ENCODE measurements at regions not wholly inside any gene's neighbourhood (a gene's known extent, or its start where the extent isn't known, plus 50 kb on each side); places are given as distances from the start of the nearest gene placed in this dataset.
"Not testable (repeated sequence)": the region's sequence is repeated elsewhere in the genome, so short reads cannot be mapped to it uniquely, and the experiment has no call there.

DNA sequence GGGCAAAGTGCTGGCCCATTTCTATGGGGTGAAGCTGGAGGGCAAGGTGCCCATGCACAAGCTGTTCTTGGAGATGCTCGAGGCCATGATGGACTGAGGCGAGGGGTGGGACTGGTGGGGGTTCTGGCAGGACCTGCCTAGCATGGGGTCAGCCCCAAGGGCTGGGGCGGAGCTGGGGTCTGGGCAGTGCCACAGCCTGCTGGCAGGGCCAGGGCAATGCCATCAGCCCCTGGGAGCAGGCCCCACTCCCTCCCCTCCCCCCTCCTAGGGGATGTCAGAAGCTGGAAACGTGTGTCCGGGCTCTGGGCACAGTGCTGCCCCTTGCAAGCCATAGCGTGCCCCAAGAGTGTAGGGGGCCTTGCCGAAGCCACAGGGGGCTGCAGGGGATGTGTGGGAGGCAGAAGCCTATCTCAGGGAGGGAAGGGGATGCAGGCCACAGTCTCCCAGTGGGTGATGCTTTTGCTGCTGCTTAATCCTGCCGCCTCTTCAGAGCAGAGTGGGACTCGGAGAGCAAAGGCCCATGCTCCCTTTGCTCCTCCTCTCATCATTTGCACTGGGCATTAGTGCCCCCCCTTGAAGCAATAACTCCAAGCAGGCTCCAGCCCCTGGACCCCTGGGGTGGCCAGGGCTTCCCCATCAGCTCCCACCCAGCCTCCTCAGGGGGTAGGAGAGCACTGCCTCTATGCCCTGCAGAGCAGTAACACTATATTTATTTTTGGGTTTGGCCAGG is 85.2 kb downstream of the MRPL57 start:
- DNase-seq (ENCODE audit: low read depth in 3 of 3) = not testable (repeated sequence)

DNA sequence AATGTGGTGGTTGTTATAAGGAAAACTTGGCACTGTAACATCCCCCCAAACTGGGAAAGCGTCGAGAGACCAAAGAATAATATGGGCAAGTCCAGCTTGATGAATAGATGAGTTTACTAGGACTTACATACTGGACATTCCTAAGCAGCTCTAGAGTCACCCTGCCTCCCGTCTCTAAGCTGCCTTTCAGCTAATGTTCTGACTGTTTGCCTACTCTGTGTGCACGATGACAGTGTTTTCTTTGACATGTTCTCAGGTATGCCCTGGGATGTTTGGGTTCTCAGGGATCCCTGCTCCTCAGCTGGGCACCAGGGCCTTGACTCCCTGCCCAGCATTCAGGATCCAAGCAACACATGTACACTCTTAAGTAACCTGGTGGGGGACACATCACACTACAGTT is 87.5 kb downstream of the MRPL57 start:
- DNase-seq (ENCODE audit: low read depth in 3 of 3) = not testable (repeated sequence)

DNA sequence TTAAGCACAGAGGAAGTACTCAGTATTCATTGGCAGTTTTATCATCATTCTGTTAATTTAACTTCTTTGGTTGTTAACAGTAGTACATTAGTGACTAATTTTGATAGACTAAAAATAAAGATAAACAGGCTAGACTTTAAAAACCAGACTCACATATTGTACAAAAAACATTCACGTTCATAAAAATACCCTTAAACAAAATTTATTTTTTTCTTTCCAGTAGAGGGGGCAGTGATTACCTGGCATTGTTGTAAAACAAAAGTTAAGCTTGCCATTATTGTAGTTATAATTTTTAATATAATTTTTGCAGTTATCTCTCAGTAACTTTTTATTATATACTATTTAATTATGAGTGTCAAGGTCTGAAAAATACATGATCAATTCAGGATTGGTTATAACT is 92.0 kb downstream of the MRPL57 start:
- DNase-seq (ENCODE audit: low read depth in 3 of 3) = not testable (repeated sequence)

DNA sequence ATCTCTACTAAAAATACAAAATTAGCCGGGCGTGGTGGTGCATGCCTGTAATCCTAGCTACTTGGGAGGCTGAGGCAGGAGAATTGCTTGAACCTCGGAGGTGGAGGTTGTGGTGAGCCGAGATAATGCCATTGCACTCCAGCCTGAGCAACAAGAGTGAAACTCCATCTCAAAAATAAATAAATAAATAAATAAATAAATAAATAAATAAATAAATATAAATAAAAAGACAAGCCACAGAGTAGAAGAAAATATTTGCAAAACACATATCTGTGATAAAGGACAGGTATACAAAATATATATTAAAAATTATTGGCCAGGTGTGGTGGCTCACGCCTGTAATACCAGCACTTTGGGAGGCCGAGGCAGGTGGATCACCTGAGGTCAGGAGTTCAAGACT is 96.0 kb downstream of the MRPL57 start:
- not testable (repeated sequence) for DNase-seq (ENCODE audit: low read depth in 3 of 3)

DNA sequence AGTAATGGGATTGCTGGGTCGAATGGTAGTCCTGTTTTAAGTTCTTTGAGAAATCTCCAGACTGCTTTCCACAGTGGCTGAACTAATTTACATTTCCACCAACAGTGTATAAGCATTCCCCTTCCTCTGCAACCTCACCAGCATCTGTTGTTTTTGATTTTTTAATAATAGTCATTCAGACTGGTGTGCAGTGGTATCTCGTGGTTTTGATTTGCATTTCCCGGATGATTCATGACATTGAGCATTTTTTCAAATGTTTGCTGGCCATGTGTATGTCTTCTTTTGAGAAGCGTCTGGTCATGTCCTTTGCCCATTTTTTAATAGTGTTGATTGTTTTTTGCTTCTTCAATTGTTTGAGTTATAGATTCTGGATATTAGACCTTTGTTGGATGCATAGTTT is 98.0 kb downstream of the MRPL57 start:
- not testable (repeated sequence) for DNase-seq (ENCODE audit: low read depth in 3 of 3)

DNA sequence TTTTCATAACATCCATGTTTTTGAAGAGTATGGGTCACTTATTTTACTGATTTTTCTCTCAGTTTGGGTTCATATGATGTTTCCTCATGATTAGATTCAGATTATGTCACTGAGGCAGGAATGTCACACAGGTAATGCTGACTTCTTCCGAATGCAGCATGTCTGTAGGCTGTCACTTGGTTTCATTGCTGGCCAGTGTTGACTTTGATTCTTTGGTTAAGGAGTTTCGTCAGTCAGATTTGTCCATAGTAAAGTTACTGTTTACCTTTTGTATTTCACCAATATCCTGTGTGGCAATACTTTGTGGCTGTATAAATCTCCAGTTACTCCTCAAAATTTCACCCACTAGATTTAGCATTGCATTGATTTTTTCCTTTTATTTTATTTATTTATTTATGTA is 105.6 kb downstream of the MRPL57 start:
- DNase-seq (ENCODE audit: low read depth in 3 of 3) = no peak

DNA sequence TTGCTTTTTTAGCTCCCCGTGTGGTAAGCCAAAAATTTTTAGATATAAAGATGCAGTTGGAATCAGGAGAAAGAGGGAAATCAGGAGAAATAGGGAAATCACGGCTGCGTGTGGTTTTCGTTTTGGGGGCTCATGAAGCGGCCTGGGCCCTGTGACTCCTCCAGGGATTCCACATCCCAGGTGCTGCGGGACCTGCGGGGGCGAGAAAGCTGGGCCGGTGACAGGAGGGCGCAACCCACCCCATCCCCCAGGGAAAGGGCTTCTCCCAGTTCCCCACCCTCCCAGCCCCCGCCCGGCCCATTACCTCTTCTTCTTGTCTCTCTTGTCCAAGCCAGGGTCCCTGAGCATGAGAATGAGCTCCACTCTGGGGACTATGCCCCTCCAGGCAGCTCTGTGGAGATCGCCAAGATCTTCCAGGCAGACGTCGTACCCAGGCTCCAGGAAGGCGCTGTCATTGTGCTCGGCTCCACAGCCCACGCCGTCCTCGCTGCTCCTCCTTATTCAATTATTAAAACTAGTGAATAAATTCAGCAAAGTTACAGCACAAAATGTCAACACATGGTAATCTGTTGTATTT is 111.0 kb downstream of the MRPL57 start:
- DNase-seq (ENCODE audit: low read depth in 3 of 3) = no peak

DNA sequence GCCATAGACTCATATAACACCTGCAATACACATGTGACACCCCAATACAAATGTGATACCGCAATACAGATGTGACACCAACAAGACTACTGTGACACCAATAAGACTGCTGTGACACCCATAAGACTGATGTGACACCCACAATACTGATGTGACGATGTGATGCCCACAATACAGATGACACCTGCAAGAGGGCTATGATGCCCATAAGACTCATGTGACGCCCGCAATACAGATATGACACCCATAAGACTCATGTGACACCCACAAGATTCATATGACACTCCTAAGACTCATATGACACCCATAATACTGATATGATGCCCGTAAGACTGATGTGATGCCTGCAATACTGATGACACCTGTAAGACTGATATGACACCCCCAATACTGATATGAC is 113.0 kb downstream of the MRPL57 start:
- DNase-seq (ENCODE audit: low read depth in 3 of 3) = no peak

DNA sequence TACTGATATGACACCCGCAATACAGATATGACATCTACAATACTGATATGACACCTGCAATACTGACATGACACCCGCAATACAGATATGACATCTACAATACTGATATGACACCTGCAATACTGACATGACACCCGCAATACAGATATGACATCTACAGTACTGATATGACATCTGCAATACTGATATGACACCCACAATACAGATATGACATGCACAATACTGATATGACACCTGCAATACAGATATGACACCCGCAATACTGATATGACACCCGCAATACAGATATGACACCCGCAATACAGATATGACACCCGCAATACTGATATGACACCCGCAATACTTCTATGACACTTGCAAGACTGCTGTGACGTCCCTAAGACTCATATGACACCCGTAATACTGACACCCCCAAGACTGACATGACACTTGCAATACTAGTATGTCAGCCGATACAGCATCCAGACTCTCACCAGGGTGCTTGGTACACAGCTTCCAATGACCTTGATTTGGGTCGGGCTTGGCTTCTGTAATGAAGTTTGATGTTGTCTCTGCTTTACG is 114.1 kb downstream of the MRPL57 start:
- not testable (repeated sequence) for DNase-seq (ENCODE audit: low read depth in 3 of 3)

DNA sequence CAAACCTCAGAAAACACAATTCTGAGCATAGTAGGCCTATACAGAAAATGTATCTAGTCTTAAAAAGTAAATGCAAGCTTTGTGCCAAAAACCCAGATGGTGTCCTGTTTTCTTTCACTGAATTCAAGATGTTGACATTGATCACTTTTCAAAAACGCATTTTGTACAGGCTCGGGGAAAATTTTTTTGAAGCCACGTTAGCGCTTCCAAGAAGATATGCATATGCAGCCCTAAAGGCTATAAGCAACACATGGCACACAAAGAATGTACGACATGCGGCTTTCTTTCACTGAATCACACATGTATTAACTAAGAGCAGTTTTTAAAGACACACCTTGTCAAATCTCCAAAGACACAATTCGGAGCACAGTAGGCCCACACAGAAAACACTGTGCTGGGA is 115.4 kb downstream of the MRPL57 start:
- no peak for DNase-seq (ENCODE audit: low read depth in 3 of 3)

DNA sequence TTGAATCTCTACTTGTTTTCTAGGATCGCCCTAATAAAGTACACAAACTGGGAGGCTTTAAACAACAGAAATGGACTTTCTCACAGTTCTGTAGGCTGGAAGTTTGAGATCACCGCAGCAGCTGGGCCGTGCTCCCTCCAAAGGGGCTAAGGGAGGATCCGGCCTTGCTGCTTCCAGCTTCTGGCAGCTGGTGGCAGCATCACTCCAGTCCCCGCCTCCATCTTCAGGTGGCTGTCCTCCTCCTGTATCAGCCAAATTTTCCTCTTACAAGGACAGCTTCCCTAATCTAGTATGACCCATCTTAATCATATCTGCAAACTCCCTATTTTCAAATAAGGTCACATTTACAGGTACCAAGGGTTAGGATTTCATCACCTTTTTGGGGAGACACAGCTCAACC is 120.5 kb downstream of the MRPL57 start:
- DNase-seq (ENCODE audit: low read depth in 3 of 3) = peak in 2 of 3 donors; percentile 11 to 25

DNA sequence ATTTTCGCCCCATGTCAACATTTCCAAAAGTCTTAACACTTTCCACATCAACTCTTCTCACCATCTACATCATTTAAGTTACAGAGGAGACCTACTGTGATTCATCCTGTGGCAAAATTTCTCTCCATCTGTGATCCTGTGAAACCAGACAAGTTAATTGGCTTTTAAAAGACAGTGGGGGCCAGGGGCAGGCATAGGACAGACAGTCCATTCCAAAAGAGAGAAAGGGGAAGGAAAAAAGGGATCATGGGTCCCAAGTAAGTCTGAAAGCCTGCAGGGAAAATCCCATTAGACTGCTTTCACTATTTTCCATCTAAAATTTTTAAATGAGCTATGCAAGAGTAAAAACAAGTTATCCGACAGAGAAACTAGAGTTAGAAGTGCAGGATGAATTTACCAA is 121.0 kb downstream of the MRPL57 start:
- no peak for DNase-seq (ENCODE audit: low read depth in 3 of 3)

DNA sequence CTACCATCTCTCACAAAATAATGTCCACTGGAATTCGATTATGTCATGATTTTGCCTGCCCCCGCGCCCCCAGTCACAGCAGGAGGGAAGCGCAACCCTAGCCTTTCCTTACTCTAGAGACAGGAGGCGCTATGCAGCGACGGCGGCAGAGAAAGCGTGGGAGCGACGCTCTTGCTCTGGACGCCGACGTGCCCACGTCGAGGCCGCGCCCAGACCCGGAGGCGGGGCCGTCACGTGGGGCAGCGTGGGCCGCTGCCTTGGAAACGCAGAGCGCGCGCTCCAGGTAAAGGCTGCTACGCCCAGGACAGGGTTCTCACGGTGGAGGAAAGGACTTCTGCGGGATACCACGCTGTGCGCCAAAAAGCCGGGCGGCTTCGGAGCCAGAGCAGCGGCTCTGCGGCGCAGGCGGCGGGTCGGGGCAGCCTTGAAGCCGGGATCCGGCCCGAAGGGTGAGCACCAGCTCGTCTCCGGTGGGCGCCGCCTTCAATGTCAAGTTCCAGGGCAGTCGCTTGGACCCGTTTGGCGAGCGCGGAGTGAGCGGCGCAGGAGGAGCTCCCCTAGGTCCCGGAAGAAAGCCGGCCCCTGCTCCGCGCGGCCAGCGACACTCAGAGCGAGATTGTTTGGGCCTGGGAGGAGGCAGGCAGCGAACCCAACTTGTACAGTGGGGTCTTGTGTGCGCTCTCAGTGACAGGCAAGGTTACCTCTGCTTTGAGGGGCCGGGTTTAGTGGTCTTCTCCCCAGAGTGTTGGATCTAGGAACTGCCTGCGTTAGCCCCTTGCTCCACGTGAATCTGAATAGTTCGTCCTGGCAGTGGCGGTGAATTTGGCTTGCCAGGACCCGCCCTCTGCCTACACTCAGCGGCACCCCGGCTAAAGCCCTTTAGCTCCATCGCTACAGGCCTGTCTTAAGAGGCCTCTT is 121.7 kb downstream of the MRPL57 start:
- peak; percentile 71 to 83 (median 75) for DNase-seq (ENCODE audit: low read depth in 3 of 3)

DNA sequence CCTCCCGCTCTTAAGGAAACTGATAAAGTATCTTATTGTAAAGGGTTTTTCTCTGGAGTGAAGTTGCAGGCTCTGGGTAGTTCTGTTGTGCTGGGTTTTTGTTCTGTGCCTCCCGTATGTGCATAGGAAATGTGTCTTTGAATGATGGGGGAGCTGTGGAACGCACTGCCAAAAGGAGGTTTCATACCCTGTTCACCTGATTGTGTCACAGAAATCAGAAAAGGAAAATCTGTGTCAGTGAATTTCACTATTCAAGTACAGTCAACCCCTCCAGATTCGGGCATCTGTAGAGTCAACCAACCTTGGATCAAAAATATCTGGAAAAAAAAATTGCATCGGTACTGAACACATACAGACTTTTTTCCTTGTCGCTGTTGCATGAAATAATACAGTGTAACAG is 127.8 kb downstream of the MRPL57 start:
- no peak for DNase-seq (ENCODE audit: low read depth in 3 of 3)

DNA sequence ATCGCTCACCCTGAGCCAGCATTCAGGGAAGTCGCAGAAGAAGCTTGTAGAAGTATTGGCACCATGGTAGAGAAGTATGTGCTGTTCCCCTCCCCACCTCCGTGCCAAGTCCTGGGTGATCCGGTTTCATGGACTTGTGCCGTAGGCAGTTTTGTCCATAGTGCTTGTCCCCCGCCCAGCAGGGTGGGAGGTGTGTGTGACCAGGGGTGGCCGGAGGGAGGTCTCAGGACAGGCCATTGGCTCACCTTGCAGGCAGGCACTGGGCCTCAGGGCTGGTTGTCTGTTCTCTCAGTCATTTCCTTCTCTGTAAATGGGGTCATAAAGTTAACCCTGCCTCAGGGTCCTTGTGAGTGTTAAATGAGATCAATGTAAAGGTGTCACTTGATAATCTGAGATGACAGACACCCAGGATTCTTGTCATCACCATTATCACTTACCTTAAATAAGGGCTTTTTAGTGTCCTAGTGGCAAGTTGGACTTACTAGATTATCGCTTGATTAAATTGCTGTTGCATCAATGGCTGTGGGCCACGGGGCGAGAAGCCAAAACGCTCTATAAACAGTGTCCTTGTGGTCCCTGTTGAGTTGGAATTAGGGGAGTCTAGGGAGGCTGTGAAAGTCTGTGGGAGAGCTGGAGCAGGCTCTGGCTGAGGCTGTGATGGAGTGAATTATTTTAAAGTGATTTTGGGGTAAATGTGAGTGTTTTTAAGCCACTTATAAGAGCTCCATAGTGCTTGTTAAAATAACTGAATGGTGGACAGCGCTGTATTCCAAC is 130.0 kb downstream of the MRPL57 start:
- not testable (repeated sequence) for DNase-seq (ENCODE audit: low read depth in 3 of 3)

DNA sequence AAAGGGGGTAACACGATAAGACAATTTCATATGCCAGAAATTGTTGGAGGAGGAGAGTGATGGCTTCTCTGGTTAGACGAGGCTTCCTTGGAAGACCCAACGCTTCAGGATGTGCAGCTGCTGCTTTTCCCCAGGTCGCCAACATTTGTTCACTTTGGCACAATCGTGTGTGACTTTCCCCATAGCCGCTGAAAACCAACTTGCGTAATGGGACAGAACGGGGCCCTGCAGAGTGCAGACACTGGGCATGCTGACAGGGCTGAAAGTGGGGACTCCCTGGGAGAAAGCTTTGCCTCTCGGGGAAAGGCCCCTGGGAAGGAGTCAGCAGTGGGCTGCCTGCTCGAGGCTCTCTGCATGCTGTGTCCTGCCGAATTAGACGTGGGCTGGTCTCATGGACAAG is 130.7 kb downstream of the MRPL57 start:
- not testable (repeated sequence) for DNase-seq (ENCODE audit: low read depth in 3 of 3)

DNA sequence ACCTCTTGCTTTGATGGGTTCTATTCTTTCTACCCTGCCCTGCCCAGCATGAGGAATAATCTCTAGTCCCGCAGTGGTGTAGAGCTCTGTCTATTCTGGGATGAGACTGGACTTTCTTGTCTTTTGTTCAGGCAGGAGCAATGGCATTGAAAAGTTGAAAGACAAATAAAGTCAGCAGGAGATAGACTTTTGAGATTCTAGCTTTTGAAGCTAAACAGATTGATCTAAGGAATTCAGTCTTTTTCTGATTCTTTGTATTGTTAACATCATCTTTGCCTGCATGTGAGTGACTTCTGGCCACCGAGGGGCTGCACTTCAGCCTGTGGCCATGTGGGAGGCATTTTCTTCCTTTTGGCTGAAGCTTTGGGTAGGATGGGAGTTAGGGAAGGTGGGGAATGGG is 132.4 kb downstream of the MRPL57 start:
- no peak for DNase-seq (ENCODE audit: low read depth in 3 of 3)

DNA sequence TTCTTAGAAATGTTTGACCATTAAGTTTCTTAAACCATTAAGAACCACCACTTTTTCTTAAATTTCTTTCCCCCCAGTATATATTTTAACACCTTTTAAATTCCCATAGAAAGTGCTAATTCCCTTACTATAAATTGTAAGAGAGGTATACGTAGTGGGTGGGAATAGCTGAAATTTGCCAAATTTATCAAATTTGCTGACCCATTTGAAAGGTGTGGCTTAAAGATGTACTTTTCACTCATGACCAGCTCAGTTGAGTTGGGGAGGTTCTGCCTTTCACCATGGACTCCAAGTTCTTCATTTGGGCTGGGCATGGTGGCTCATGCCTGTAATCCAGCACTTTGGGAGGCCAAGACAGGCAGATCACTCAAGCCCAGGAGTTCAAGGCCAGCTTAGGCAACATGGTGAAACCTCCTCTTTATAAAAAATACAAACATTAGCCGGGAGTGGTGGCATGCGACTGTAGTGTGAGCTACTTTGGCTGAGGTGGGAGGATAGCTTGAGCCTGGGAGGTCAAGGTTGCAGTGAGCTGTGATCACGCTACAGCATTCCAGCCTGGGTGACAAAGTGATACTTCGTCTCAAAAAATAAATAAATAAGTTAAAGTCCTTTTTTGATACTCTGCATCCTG is 133.2 kb downstream of the MRPL57 start:
- no peak for DNase-seq (ENCODE audit: low read depth in 3 of 3)

DNA sequence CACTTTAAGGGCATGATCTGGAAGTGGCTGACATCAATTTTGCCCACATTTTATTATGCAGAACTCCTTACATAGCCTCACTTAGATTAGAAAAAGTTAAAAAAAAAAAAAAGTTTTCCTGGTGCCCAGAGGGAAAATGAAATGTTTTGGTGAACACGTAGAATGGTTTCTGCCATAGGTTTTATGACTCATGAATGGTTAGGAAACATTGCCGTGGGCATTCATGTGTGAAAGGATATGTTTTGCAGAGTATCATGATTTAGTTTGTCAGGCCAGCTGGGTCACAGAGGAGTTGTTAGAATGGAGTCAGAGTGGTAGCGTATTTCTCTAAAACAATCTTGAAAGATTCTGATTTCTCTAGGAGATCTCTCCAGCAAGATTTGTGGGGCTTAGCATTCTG is 133.8 kb downstream of the MRPL57 start:
- no peak for DNase-seq (ENCODE audit: low read depth in 3 of 3)

DNA sequence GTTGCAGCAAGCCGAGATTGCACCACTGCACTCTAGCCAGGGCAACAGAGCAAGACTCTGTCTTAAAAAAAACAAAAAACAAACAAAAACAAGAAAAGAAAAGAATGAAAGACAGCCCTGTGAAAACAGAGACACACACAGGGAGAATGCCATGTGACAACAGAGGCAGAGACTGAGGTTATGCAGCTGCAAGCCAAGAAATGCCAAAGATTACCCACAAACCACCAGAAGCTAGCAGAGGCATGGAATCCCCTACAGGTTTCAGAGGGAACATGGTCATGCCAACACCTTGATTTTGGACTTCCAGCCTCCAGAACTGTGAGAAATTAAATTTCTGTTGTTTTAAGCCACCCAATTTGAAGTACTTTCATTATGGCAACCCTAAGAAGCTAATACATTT is 138.5 kb downstream of the MRPL57 start:
- DNase-seq (ENCODE audit: low read depth in 3 of 3) = not testable (repeated sequence)

DNA sequence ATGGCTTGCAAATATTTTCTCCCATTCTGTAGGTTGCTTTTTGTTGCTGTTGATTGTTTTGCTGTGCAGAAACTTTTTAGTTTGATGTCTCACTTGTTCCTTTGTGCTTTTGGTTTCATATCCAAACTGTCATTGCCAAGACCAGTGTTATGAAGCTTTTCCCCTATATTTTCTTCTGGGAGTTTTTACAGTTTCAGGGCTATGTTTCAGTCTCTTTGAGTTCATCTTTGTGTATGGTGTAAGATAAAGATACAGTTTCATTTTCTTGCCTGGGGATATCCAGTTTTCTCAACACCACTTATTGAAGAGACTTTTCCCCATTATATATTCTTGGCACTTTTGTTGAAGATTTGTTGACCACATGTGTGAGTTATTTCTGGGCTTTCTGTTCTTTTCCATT is 139.9 kb downstream of the MRPL57 start:
- no peak for DNase-seq (ENCODE audit: low read depth in 3 of 3)
